WTC11 (cell line): ENCODE measurements at regions not wholly inside any gene's neighbourhood (a gene's known extent, or its start where the extent isn't known, plus 50 kb on each side); places are given as distances from the start of the nearest gene placed in this dataset.

Experiments used
- ATAC-seq: fragments of 200-7000 bp; cut with Tn5 transposase; 2 replicates; pipeline ENCODE4 v1.10.0; 2021; ENCODE audit warnings: mild to moderate bottlenecking, moderate library complexity
- CTCF ChIA-PET: fragments of 300-600 bp; sonication (Branson Sonifier 250); formaldehyde crosslinking; loops from one replicate; lab custom pipeline; 2021; ENCODE audit warnings: antibody characterized with exemption; lab: Charles Lee
- POLR2A ChIA-PET: fragments of 350-600 bp; sonication (Branson Sonifier 250); formaldehyde crosslinking; loops from one replicate; lab custom pipeline; 2021; ENCODE audit warnings: antibody characterized with exemption; lab: Charles Lee
- DNase-seq: peaks from one replicate; pipeline ENCODE4 v3.0.0; 2021; ENCODE audit warnings: low spot score
- H3K27ac Mint-ChIP-seq: 2 replicates; pipeline ENCODE4 v1.8.0; 2021; ENCODE audit warnings: mixed read lengths
- H3K27me3 Mint-ChIP-seq: 2 replicates; pipeline ENCODE4 v1.8.0; 2021; ENCODE audit warnings: low read depth, mild to moderate bottlenecking, moderate library complexity, mixed read lengths
- H3K36me3 Mint-ChIP-seq: 2 replicates; pipeline ENCODE4 v1.8.0; 2021; ENCODE audit warnings: mixed read lengths
- H3K4me1 Mint-ChIP-seq: 2 replicates; pipeline ENCODE4 v1.8.0; 2022; ENCODE audit warnings: mixed read lengths
- H3K4me3 Mint-ChIP-seq: 2 replicates; pipeline ENCODE4 v1.8.0; 2021; ENCODE audit warnings: mild to moderate bottlenecking, moderate library complexity, mixed read lengths
- H3K9me3 Mint-ChIP-seq: 2 replicates; pipeline ENCODE4 v1.8.0; 2021; ENCODE audit warnings: mixed read lengths
- AR ChIP-seq: fragments of 250-450 bp; sonication (Bioruptor Pico); IDR thresholded peaks from 2 replicates; pipeline ENCODE4 v1.9.0; 2021; ENCODE audit warnings: mild to moderate bottlenecking
- ATF1 ChIP-seq: sonication (generic); formaldehyde crosslinking; IDR thresholded peaks from 2 replicates; pipeline ENCODE4 v1.8.1; 2023; ENCODE audit warnings: mild to moderate bottlenecking, moderate library complexity, missing genetic modification reagents
- CREB1 ChIP-seq: sonication (generic); formaldehyde crosslinking; IDR thresholded peaks from 2 replicates; pipeline ENCODE4 v1.8.0; 2023; ENCODE audit warnings: mild to moderate bottlenecking, missing genetic modification reagents
- E2F1 ChIP-seq: sonication (generic); formaldehyde crosslinking; IDR thresholded peaks from 2 replicates; pipeline ENCODE4 v1.8.0; 2022; ENCODE audit warnings: mild to moderate bottlenecking, missing genetic modification reagents
- E2F4 ChIP-seq: sonication (generic); formaldehyde crosslinking; IDR thresholded peaks from 2 replicates; pipeline ENCODE4 v1.8.1; 2022; ENCODE audit warnings: low read depth, mild to moderate bottlenecking, moderate library complexity, missing genetic modification reagents, borderline replicate concordance
- FOXK1 ChIP-seq: sonication (generic); formaldehyde crosslinking; IDR thresholded peaks from 2 replicates; pipeline ENCODE4 v1.8.0; 2022; ENCODE audit warnings: mild to moderate bottlenecking, moderate library complexity, missing genetic modification reagents
- GABPB1 ChIP-seq: sonication (generic); formaldehyde crosslinking; IDR thresholded peaks from 2 replicates; pipeline ENCODE4 v1.8.1; 2023; ENCODE audit warnings: mild to moderate bottlenecking, missing genetic modification reagents
- GRHL2 ChIP-seq: fragments of 250-450 bp; sonication (Bioruptor Pico); IDR thresholded peaks from 2 replicates; pipeline ENCODE4 v1.8.0; 2022; ENCODE audit warnings: mild to moderate bottlenecking, moderate library complexity; ENCODE audit not compliant: insufficient replicate concordance, severe bottlenecking
- GTF2I ChIP-seq: fragments of 250-450 bp; sonication (Bioruptor Pico); conservative IDR thresholded peaks from 2 replicates; pipeline ENCODE4 v1.4.0; 2021; ENCODE audit warnings: mild to moderate bottlenecking
- MAX ChIP-seq: sonication (generic); formaldehyde crosslinking; IDR thresholded peaks from 2 replicates; pipeline ENCODE4 v1.8.0; 2022; ENCODE audit warnings: mild to moderate bottlenecking, missing genetic modification reagents
- NR1H2 ChIP-seq: sonication (generic); formaldehyde crosslinking; IDR thresholded peaks from 2 replicates; pipeline ENCODE4 v1.9.0; 2021; ENCODE audit warnings: mild to moderate bottlenecking, moderate library complexity, missing genetic modification reagents
- SP1 ChIP-seq: sonication (generic); formaldehyde crosslinking; conservative IDR thresholded peaks from 2 replicates; pipeline ENCODE4 v1.8.1; 2022; ENCODE audit warnings: missing genetic modification reagents
- STAT6 ChIP-seq: sonication (generic); formaldehyde crosslinking; conservative IDR thresholded peaks from 2 replicates; pipeline ENCODE4 v1.8.1; 2023; ENCODE audit warnings: mild to moderate bottlenecking, low read depth, missing genetic modification reagents, moderate library complexity
- ZBTB21 ChIP-seq: sonication (generic); formaldehyde crosslinking; IDR thresholded peaks from 2 replicates; pipeline ENCODE4 v1.8.1; 2023; ENCODE audit warnings: mild to moderate bottlenecking, missing genetic modification reagents, borderline replicate concordance
- ZNF416 ChIP-seq: fragments of 250-450 bp; sonication (Bioruptor Pico); IDR thresholded peaks from 2 replicates; pipeline ENCODE4 v1.9.0; 2021; ENCODE audit warnings: mild to moderate bottlenecking, inconsistent platforms
- ZNF425 ChIP-seq: fragments of 250-450 bp; sonication (Bioruptor Pico); conservative IDR thresholded peaks from 2 replicates; pipeline ENCODE4 v1.9.0; 2021; ENCODE audit warnings: mild to moderate bottlenecking

- CTCF ChIA-PET, result no interaction called here
These were observed 57.3 kb upstream of the NOVA1 start for GRCh38 chr14:26655128-26655527.

More at GRCh38 chr14:26655128-26655527, 57.3 kb upstream of the NOVA1 start:
- no peaks in the 10 kb centered on the region for H3K36me3 Mint-ChIP-seq
- no peak overlapping the region for H3K4me3 Mint-ChIP-seq
- H3K9me3 Mint-ChIP-seq, result no peaks in the 10 kb centered on the region
- TF ChIP-seq GTF2I (CRISPR knock-in tag) (no peak), GRHL2 (CRISPR knock-in tag) (no peak), STAT6 (no peak), FOXK1 (CRISPR knock-in tag) (no peak), SP1 (CRISPR knock-in tag) (no peak), ATF1 (no peak), E2F4 (CRISPR knock-in tag) (no peak), AR (no peak), NR1H2 (CRISPR knock-in tag) (no peak), ZBTB21 (no peak), ZNF416 (CRISPR knock-in tag) (no peak), CREB1 (CRISPR knock-in tag) (no peak), ZNF425 (CRISPR knock-in tag) (no peak), MAX (CRISPR knock-in tag) (no peak), GABPB1 (no peak), E2F1 (CRISPR knock-in tag) (no peak)
- ATAC-seq (no peak), DNase-seq (no peak)
- POLR2A ChIA-PET, result no interaction called here
- H3K27me3 Mint-ChIP-seq, result no peaks in the 10 kb centered on the region
- H3K4me1 Mint-ChIP-seq, result peaks cover 19% of the 10 kb centered on the region
- no peak overlapping the region for H3K27ac Mint-ChIP-seq
